UCSD-AML1 (cell line): ENCODE measurements at regions not wholly inside any gene's neighbourhood (a gene's known extent, or its start where the extent isn't known, plus 50 kb on each side); places are given as distances from the start of the nearest gene placed in this dataset.

Source experiments
- DNase-seq: peaks from one replicate; lab custom pipeline; 2025; ENCODE audit not compliant: unreplicated experiment; lab: John Stamatoyannopoulos, UW

GRCh38 chr4:80124246-80125211, 51.5 kb upstream of the ANTXR2 start:
- no peak for DNase-seq
